GM18498 (cell line): ENCODE measurements at regions not wholly inside any gene's neighbourhood (a gene's known extent, or its start where the extent isn't known, plus 50 kb on each side); places are given as distances from the start of the nearest gene placed in this dataset.

Experiments used
- ATAC-seq: cut with Tn5 transposase; IDR thresholded peaks from one replicate; pipeline ENCODE4 v1.9.1; 2021; ENCODE audit warnings: mild to moderate bottlenecking, moderate library complexity; ENCODE audit not compliant: unreplicated experiment

- no peak for ATAC-seq
Measured at GRCh38 chr1:90782046-90782445, 64.9 kb upstream of the BARHL2 start.

- no peak for ATAC-seq
Measured at GRCh38 chr1:90781534-90781933, 64.4 kb upstream of the BARHL2 start.

- no peak for ATAC-seq
Measured at GRCh38 chr1:90780981-90781380, 63.9 kb upstream of the BARHL2 start.

GRCh38 chr1:90779573-90779972 lies 62.5 kb upstream of the BARHL2 start:
- ATAC-seq, result no peak

- no peak for ATAC-seq
Measured at GRCh38 chr1:90778486-90778885, 61.4 kb upstream of the BARHL2 start.

- ATAC-seq, result no peak
Measured at GRCh38 chr1:90773812-90774211, 56.7 kb upstream of the BARHL2 start.

- no peak for ATAC-seq
Measured at GRCh38 chr1:90768826-90769225, 51.7 kb upstream of the BARHL2 start.

- no peak for ATAC-seq
Measured at GRCh38 chr1:90768098-90768497, 51.0 kb upstream of the BARHL2 start.
